ENCODE measurements at regions not wholly inside any gene's neighbourhood (a gene's known extent, or its start where the extent isn't known, plus 50 kb on each side); places are given as distances from the start of the nearest gene placed in this dataset.

DNA sequence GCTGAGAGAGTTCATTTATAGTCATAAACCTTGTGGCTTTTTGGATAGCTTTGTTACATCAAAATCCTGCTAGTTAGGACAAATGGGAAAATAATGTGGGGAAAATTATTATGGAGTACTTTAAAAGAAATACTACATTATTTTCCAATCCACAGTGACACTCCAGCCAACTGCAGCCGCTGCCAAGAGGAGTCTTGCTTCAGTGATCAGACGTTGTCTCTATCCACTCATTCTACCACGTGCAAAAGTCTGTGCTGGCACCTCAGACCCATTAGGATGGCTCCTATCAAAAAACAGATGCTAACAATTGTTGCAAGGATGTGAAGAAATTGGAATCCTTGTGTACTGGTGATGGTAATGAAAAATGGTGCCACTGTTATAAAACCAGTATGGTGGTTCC, 128.6 kb upstream of the IQSEC1 start:
- DNase-seq: no peak
- Histone ChIP-seq H3K9me3 (no peaks in the 10 kb centered on the region), H3K36me3 (no peaks in the 10 kb centered on the region), H3K4me1 (no peaks in the 10 kb centered on the region), H3K27ac (no peak overlapping the region), H3K9ac (ENCODE audit: low read depth in 2 of 2, low read length in 2 of 2) (no peak overlapping the region), H3K27me3 (no peaks in the 10 kb centered on the region), H3K4me3 (no peak overlapping the region)
- TF ChIP-seq, protein P1, sequence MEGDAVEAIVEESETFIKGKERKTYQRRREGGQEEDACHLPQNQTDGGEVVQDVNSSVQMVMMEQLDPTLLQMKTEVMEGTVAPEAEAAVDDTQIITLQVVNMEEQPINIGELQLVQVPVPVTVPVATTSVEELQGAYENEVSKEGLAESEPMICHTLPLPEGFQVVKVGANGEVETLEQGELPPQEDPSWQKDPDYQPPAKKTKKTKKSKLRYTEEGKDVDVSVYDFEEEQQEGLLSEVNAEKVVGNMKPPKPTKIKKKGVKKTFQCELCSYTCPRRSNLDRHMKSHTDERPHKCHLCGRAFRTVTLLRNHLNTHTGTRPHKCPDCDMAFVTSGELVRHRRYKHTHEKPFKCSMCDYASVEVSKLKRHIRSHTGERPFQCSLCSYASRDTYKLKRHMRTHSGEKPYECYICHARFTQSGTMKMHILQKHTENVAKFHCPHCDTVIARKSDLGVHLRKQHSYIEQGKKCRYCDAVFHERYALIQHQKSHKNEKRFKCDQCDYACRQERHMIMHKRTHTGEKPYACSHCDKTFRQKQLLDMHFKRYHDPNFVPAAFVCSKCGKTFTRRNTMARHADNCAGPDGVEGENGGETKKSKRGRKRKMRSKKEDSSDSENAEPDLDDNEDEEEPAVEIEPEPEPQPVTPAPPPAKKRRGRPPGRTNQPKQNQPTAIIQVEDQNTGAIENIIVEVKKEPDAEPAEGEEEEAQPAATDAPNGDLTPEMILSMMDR (IDR thresholded peaks at IDR 0.05): no peak
- intact Hi-C loops (cut with DNase I): no loop called here

DNA sequence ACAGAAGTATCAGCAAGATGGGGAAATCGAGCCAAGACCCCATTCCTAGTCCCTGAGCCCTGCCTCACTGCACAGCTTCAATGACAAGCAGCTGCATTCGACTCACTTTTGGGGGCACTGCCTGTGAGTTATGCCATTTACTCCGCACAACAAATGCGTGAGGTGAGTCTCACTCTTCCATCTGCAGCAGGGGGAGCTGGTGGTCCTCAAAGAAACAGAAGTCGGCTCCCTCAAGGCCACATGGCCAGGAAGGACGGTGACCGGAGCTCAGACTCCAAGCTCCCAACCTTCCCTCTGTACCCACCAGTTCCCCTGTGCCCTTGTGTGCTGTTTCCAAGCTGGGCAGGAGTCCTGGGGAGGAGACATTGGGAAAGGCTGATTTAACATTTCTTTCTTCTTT, 127.7 kb upstream of the IQSEC1 start:
- TF ChIP-seq, protein P1 (IDR thresholded peaks at IDR 0.05): no peak
- no peak overlapping the region for H3K4me3 ChIP-seq
- no peaks in the 10 kb centered on the region for H3K9me3 ChIP-seq
- H3K4me1 ChIP-seq: no peaks in the 10 kb centered on the region
- H3K27ac ChIP-seq: no peak overlapping the region
- no peaks in the 10 kb centered on the region for H3K27me3 ChIP-seq
- intact Hi-C loops (cut with DNase I): no loop called here
- no peaks in the 10 kb centered on the region for H3K36me3 ChIP-seq
- no peak for DNase-seq
- no peak overlapping the region for H3K9ac ChIP-seq (ENCODE audit: low read depth in 2 of 2, low read length in 2 of 2)

DNA sequence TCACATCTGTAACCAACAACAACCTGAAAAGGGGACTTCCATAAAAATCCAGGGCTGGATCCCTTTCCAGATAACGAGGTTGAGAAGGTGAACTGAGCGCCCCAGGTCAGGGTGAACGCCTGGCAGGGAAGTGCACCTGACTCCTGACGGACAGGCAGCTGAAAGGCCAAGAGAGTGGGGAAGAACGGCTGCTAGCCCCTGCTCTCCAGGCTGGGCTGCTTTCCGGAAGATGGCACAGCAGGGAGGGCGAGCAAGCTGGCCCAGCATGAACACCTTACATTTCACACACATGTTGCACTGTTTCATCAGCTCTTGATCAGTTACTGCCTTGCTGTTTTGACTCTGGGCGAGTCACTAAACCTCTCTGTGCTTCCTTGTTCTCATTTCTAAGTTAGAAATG, 127.2 kb upstream of the IQSEC1 start:
- TF ChIP-seq, protein P1 (IDR thresholded peaks at IDR 0.05): no peak
- Histone ChIP-seq H3K4me3 (no peak overlapping the region), H3K27ac (no peak overlapping the region), H3K9ac (ENCODE audit: low read depth in 2 of 2, low read length in 2 of 2) (no peak overlapping the region), H3K9me3 (no peaks in the 10 kb centered on the region), H3K36me3 (no peaks in the 10 kb centered on the region), H3K27me3 (no peaks in the 10 kb centered on the region), H3K4me1 (no peaks in the 10 kb centered on the region)
- no peak for DNase-seq
- intact Hi-C loops (cut with DNase I): no loop called here

DNA sequence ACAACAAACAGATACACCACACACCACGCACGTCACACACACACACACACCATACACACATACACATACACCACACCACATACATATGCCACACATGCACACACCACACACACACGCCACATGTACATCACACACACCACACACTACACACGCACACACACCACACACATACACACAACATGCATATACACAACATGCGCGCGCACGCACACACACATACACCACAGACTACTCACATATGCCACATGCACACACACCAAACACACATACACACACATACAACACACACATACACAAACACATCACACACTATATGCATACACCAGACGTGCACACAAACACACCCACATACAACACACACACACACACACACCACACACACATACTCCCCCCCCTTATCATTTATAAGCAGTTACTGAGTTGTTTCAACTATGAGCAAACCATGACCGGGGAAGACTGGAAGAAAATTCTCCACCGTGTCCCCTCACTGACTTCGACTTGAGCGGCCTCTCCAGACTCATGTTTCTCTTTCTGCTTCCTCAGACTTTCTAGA, 126.7 kb upstream of the IQSEC1 start:
- TF ChIP-seq, protein P1 (IDR thresholded peaks at IDR 0.05): no peak
- Histone ChIP-seq H3K27me3 (no peaks in the 10 kb centered on the region), H3K9ac (ENCODE audit: low read depth in 2 of 2, low read length in 2 of 2) (no peak overlapping the region), H3K4me1 (no peaks in the 10 kb centered on the region), H3K9me3 (no peaks in the 10 kb centered on the region), H3K27ac (no peak overlapping the region), H3K36me3 (no peaks in the 10 kb centered on the region), H3K4me3 (no peak overlapping the region)
- no peak for DNase-seq
- intact Hi-C loops (cut with DNase I): no loop called here

DNA sequence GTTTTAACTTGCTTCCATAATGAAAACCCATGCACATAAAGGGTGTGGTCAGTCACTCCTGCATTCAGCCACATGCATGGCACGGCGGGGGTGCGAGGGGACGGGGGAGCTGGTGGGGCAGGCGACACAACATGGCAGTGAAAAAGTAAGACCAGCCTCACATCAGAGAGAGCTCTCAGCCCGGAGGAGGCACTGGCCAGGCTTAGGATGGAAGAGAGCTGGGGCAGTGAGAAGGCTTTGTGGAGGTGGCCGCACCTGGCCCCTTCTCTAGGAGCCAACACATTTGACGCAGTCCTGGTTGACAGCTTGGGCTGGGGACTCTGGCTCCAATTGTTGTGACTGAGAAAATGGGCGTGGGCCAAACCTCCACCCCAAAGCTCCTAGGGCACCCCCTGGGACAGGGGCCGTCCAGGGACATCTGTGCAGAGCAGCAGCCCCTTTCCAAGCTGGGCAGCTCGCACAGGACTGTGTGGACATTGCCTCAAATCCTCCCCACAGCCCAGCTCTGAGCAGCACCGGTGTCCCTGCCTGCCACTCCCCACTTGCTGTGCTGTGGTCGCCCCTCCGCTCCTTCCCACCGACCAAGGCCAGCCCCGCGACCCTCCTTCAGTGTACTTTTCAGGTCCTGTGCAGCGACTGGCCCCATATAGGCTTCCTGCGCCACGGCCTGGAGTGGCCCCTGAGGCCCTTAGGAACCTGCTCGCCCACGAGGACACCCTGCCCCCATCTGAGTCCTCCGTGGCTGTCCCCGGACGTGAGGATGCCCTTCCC, 126.0 kb upstream of the IQSEC1 start:
- no peak for DNase-seq
- TF ChIP-seq, protein P1 (IDR thresholded peaks at IDR 0.05): no peak
- intact Hi-C loops (cut with DNase I): no loop called here
- Histone ChIP-seq H3K4me3 (no peak overlapping the region), H3K27ac (no peak overlapping the region), H3K9me3 (no peaks in the 10 kb centered on the region), H3K27me3 (no peaks in the 10 kb centered on the region), H3K9ac (ENCODE audit: low read depth in 2 of 2, low read length in 2 of 2) (no peak overlapping the region), H3K4me1 (no peaks in the 10 kb centered on the region), H3K36me3 (no peaks in the 10 kb centered on the region)
